ENCODE measurements at regions not wholly inside any gene's neighbourhood (a gene's known extent, or its start where the extent isn't known, plus 50 kb on each side); places are given as distances from the start of the nearest gene placed in this dataset.

DNA sequence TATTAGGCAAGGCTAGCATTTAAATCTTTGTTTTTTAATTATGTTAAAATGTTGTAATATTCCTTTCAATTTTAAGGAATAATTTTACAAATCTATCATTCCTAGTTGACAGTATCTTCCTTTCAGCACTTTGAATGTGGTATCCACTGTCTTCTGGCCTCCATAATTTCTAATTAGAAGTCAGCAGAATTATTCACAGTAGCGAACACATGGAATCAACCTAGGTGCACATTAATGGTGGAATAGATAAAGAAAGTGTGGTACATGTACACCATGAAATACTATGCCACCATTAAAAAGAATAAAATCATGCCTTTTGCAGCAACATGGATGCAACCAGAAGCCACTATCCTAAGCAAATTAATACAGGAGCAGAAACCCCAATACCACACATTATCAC lies 1887.8 kb downstream of the PCDH7 start:
- DNase-seq = no peak
- no peak overlapping the region for H3K4me3 Mint-ChIP-seq
- H3K36me3 Mint-ChIP-seq (ENCODE audit: low read depth) = no peaks in the 10 kb centered on the region
- no peaks in the 10 kb centered on the region; the same call in 1 of the 2 replicates for H3K27me3 Mint-ChIP-seq (ENCODE audit: insufficient read depth)
- H3K4me1 Mint-ChIP-seq (ENCODE audit: low read depth) = no peaks in the 10 kb centered on the region
- TF ChIP-seq, protein P1, sequence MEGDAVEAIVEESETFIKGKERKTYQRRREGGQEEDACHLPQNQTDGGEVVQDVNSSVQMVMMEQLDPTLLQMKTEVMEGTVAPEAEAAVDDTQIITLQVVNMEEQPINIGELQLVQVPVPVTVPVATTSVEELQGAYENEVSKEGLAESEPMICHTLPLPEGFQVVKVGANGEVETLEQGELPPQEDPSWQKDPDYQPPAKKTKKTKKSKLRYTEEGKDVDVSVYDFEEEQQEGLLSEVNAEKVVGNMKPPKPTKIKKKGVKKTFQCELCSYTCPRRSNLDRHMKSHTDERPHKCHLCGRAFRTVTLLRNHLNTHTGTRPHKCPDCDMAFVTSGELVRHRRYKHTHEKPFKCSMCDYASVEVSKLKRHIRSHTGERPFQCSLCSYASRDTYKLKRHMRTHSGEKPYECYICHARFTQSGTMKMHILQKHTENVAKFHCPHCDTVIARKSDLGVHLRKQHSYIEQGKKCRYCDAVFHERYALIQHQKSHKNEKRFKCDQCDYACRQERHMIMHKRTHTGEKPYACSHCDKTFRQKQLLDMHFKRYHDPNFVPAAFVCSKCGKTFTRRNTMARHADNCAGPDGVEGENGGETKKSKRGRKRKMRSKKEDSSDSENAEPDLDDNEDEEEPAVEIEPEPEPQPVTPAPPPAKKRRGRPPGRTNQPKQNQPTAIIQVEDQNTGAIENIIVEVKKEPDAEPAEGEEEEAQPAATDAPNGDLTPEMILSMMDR (IDR thresholded peaks at IDR 0.05) = no peak
- no peak overlapping the region for H3K27ac Mint-ChIP-seq
- peaks cover 44% of the 10 kb centered on the region for H3K9me3 Mint-ChIP-seq

DNA sequence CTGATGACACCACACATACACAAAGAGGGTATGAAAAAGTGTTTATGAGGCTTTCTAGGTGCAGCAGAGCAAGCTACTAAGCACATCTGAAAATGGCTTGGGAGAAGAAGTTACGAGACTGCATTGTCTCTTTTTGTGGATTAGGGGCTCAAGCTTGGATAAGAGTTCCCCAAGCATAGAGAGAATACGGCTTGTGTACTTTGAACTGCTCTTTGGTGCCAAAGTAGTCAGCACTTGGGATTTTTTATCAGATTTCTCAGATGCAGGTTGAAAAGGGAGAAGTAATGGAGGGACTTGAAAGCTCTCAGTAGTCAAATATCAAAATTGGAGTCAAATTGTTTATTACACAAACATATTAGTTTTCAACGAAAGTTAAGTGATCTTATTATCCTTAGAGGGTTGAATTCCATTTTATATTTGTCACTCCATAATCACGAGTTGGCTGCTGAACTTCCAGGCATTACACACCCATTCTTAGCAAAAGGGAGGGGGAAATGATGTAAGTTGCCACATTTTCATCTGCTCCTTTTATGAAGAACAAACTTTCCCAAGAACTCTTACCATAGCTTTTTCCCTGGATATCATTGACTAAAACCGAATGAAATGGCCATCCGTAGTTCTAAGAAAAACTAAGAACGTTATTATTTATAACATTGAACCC lies 1904.9 kb downstream of the PCDH7 start:
- Mint-ChIP-seq H3K9me3 (peaks cover 31% of the 10 kb centered on the region), H3K4me3 (no peak overlapping the region), H3K4me1 (ENCODE audit: low read depth) (no peaks in the 10 kb centered on the region), H3K27ac (no peak overlapping the region), H3K36me3 (ENCODE audit: low read depth) (no peaks in the 10 kb centered on the region), H3K27me3 (ENCODE audit: insufficient read depth) (no peaks in the 10 kb centered on the region)
- no peak for DNase-seq
- TF ChIP-seq, protein P1 (IDR thresholded peaks at IDR 0.05) = no peak

- H3K36me3 Mint-ChIP-seq (ENCODE audit: low read depth) = no peaks in the 10 kb centered on the region
- peaks cover 25% of the 10 kb centered on the region for H3K9me3 Mint-ChIP-seq
- H3K4me1 Mint-ChIP-seq (ENCODE audit: low read depth) = no peaks in the 10 kb centered on the region
- H3K4me3 Mint-ChIP-seq = no peak overlapping the region
- H3K27me3 Mint-ChIP-seq (ENCODE audit: insufficient read depth) = no peaks in the 10 kb centered on the region
- TF ChIP-seq, protein P1 (IDR thresholded peaks at IDR 0.05) = no peak
- H3K27ac Mint-ChIP-seq = no peak overlapping the region
- DNase-seq = no peak
Measured at GRCh38 chr4:32625687-32626337, 1905.6 kb downstream of the PCDH7 start.

GRCh38 chr4:32631831-32632230 lies 1911.7 kb downstream of the PCDH7 start:
- H3K36me3 Mint-ChIP-seq (ENCODE audit: low read depth) = no peaks in the 10 kb centered on the region
- H3K4me3 Mint-ChIP-seq = no peak overlapping the region
- H3K27me3 Mint-ChIP-seq (ENCODE audit: insufficient read depth) = no peaks in the 10 kb centered on the region
- peaks cover 30% of the 10 kb centered on the region for H3K9me3 Mint-ChIP-seq
- TF ChIP-seq, protein P1 (IDR thresholded peaks at IDR 0.05) = no peak
- H3K4me1 Mint-ChIP-seq (ENCODE audit: low read depth) = no peaks in the 10 kb centered on the region
- no peak overlapping the region for H3K27ac Mint-ChIP-seq
- DNase-seq = no peak

- TF ChIP-seq, protein P1 (IDR thresholded peaks at IDR 0.05) = no peak
- Mint-ChIP-seq H3K27ac (no peak overlapping the region), H3K27me3 (ENCODE audit: insufficient read depth) (no peaks in the 10 kb centered on the region)
Measured at GRCh38 chr4:32633421-32633820, 1913.3 kb downstream of the PCDH7 start.

More at GRCh38 chr4:32633421-32633820, 1913.3 kb downstream of the PCDH7 start:
- Mint-ChIP-seq H3K36me3 (ENCODE audit: low read depth) (no peaks in the 10 kb centered on the region), H3K4me3 (no peak overlapping the region), H3K9me3 (peaks cover 15% of the 10 kb centered on the region), H3K4me1 (ENCODE audit: low read depth) (no peaks in the 10 kb centered on the region)
- DNase-seq = no peak

Measured in HFFc6 (cell line).